SK-N-MC (cell line): ENCODE measurements at regions not wholly inside any gene's neighbourhood (a gene's known extent, or its start where the extent isn't known, plus 50 kb on each side); places are given as distances from the start of the nearest gene placed in this dataset.

Source experiments
- EZH2 ChIP-seq: fragments of 200-600 bp; sonication (generic); IDR thresholded peaks from one replicate; pipeline ENCODE4 v1.6.1; 2017; ENCODE audit warnings: antibody characterized with exemption
- POLR2AphosphoS5 ChIP-seq: IDR thresholded peaks from 2 replicates; pipeline ENCODE4 v1.6.1; 2012; ENCODE audit warnings: mild to moderate bottlenecking, low read depth, low read length, borderline replicate concordance

DNA sequence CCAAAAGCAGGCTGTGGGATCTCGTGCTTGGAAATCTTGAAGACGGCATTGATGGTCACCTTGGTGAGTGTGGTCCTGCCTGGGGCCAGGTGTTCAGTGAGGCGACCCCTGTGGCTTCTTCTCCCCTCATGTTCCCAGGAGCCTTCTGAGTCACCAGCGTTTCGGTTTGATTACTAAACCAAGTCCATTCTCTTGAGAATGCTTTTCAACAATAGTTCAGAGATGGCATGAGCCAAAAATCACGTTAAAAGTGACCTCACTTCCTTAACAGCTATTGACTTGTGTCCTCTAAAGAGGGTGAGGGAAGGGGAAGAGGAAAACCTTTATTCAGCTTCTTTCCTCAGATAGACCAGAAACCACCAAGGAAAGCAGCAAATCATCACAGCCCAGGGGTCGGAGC is 315.2 kb downstream of the GATA3 start:
- TF ChIP-seq EZH2: no peak
- no peak for TF ChIP-seq POLR2AphosphoS5
